Mucosa of gallbladder (tissue), 1 donor: ENCODE measurements at regions not wholly inside any gene's neighbourhood (a gene's known extent, or its start where the extent isn't known, plus 50 kb on each side); places are given as distances from the start of the nearest gene placed in this dataset.
"Not testable (repeated sequence)": the region's sequence is repeated elsewhere in the genome, so short reads cannot be mapped to it uniquely, and the experiment has no call there.

Experiments used
- DNase-seq: peaks from one replicate; pipeline ENCODE4 v3.0.0-alpha.2; 2020; ENCODE audit warnings: low spot score
- donor health status: DM: no; HTN: no; CAD: no.

- DNase-seq, result no peak
Measured at GRCh38 chr3:181609030-181609767, 102.5 kb upstream of the SOX2 start.

- no peak for DNase-seq
Measured at GRCh38 chr3:181604267-181604666, 107.5 kb upstream of the SOX2 start.

- no peak for DNase-seq
Measured at GRCh38 chr3:181596126-181596525, 115.6 kb upstream of the SOX2 start.

GRCh38 chr3:181590939-181591338 is 120.8 kb upstream of the SOX2 start:
- not testable (repeated sequence) for DNase-seq

GRCh38 chr3:181582619-181583018 is 129.1 kb upstream of the SOX2 start:
- no peak for DNase-seq

GRCh38 chr3:181581656-181582055 is 130.1 kb upstream of the SOX2 start:
- no peak for DNase-seq

- no peak for DNase-seq
Measured at GRCh38 chr3:181578743-181579142, 133.0 kb upstream of the SOX2 start.

- no peak for DNase-seq
Measured at GRCh38 chr3:181572432-181572831, 139.3 kb upstream of the SOX2 start.

- no peak for DNase-seq
Measured at GRCh38 chr3:181570472-181570871, 141.3 kb upstream of the SOX2 start.

GRCh38 chr3:181569356-181569940 is 142.3 kb upstream of the SOX2 start:
- DNase-seq, result no peak

GRCh38 chr3:181568693-181569092 is 143.0 kb upstream of the SOX2 start:
- no peak for DNase-seq

GRCh38 chr3:181568248-181568647 is 143.5 kb upstream of the SOX2 start:
- no peak for DNase-seq

GRCh38 chr3:181567311-181568075 is 144.2 kb upstream of the SOX2 start:
- DNase-seq, result no peak

- DNase-seq, result no peak
Measured at GRCh38 chr3:181565416-181565815, 146.3 kb upstream of the SOX2 start.

GRCh38 chr3:181564222-181564621 is 147.5 kb upstream of the SOX2 start:
- DNase-seq, result no peak

GRCh38 chr3:181561139-181562031 is 150.3 kb upstream of the SOX2 start:
- DNase-seq, result no peak

GRCh38 chr3:181558870-181559269 is 152.9 kb upstream of the SOX2 start:
- DNase-seq, result no peak

- no peak for DNase-seq
Measured at GRCh38 chr3:181555681-181556080, 156.0 kb upstream of the SOX2 start.

- DNase-seq, result no peak
Measured at GRCh38 chr3:181554233-181554765, 157.4 kb upstream of the SOX2 start.

- DNase-seq, result no peak
Measured at GRCh38 chr3:181549266-181549665, 162.5 kb upstream of the SOX2 start.

- no peak for DNase-seq
Measured at GRCh38 chr3:181541414-181541813, 170.3 kb upstream of the SOX2 start.

GRCh38 chr3:181534781-181535221 is 176.9 kb upstream of the SOX2 start:
- no peak for DNase-seq
